ENCODE measurements at regions not wholly inside any gene's neighbourhood (a gene's known extent, or its start where the extent isn't known, plus 50 kb on each side); places are given as distances from the start of the nearest gene placed in this dataset.
"Not testable (repeated sequence)": the region's sequence is repeated elsewhere in the genome, so short reads cannot be mapped to it uniquely, and the experiment has no call there.

- no peak for DNase-seq
These were observed 155.9 kb downstream of the SHOX start for GRCh38 chrX:786441-786881.

GRCh38 chrX:784829-785228, 154.2 kb downstream of the SHOX start:
- DNase-seq: no peak

GRCh38 chrX:781224-782204, 150.9 kb downstream of the SHOX start:
- DNase-seq: no peak

GRCh38 chrX:776529-777230, 146.1 kb downstream of the SHOX start:
- DNase-seq: no peak

- DNase-seq: no peak
These were observed 145.5 kb downstream of the SHOX start for GRCh38 chrX:776061-776460.

GRCh38 chrX:774536-774935, 143.9 kb downstream of the SHOX start:
- no peak for DNase-seq

- no peak for DNase-seq
These were observed 142.9 kb downstream of the SHOX start for GRCh38 chrX:773292-774025.

- DNase-seq: no peak
These were observed 140.9 kb downstream of the SHOX start for GRCh38 chrX:771536-771935.

- DNase-seq: no peak
These were observed 139.2 kb downstream of the SHOX start for GRCh38 chrX:769796-770195.

- DNase-seq: no peak
These were observed 138.0 kb downstream of the SHOX start for GRCh38 chrX:768596-768995.

- DNase-seq: no peak
These were observed 128.3 kb downstream of the SHOX start for GRCh38 chrX:758917-759316.

- DNase-seq: no peak
These were observed 120.2 kb downstream of the SHOX start for GRCh38 chrX:750812-751211.

- DNase-seq: no peak
These were observed 119.7 kb downstream of the SHOX start for GRCh38 chrX:750263-750662.

GRCh38 chrX:747176-747575, 116.6 kb downstream of the SHOX start:
- DNase-seq: no peak

- no peak for DNase-seq
These were observed 109.0 kb downstream of the SHOX start for GRCh38 chrX:739611-740010.

- not testable (repeated sequence) for DNase-seq
These were observed 106.4 kb downstream of the SHOX start for GRCh38 chrX:737021-737420.

GRCh38 chrX:734362-734761, 103.8 kb downstream of the SHOX start:
- no peak for DNase-seq

- no peak for DNase-seq
These were observed 103.4 kb downstream of the SHOX start for GRCh38 chrX:733961-734360.

GRCh38 chrX:729583-730409, 99.2 kb downstream of the SHOX start:
- DNase-seq: no peak

- DNase-seq: not testable (repeated sequence)
These were observed 98.5 kb downstream of the SHOX start for GRCh38 chrX:729101-729500.

GRCh38 chrX:728639-729038, 98.0 kb downstream of the SHOX start:
- DNase-seq: not testable (repeated sequence)
